ENCODE measurements at regions not wholly inside any gene's neighbourhood (a gene's known extent, or its start where the extent isn't known, plus 50 kb on each side); places are given as distances from the start of the nearest gene placed in this dataset.

DNA sequence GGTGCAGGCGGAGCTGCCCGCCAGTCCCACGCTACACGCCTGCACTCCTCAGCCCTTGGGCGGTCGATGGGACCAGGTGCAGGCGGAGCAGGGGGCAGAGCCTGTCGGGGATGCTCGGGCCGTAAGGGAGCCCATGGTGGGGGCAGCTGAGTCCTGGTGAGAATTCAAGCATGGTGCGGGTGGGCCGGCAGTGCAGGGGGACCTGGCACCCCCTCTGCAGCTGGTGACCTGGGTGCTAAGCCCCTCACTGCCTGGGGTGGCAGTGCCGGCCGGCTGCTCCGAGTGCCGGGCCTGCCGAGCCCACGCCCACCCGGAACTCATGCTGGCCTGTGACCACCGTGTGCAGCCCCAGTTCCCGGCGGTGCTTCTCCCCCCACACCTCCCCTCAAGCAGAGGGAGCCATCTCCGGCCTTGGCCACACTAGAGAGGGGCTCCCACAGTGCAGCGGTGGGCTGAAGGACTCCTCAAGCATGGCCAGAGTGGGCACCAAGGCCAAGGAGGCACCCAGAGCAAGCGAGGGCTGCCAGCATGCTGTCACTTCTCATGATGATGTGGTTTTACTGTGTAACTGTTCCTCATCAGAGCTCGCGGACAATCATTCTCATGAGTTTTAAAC is 228.9 kb upstream of the CDH9 start:
- TF ChIP-seq, protein P1, sequence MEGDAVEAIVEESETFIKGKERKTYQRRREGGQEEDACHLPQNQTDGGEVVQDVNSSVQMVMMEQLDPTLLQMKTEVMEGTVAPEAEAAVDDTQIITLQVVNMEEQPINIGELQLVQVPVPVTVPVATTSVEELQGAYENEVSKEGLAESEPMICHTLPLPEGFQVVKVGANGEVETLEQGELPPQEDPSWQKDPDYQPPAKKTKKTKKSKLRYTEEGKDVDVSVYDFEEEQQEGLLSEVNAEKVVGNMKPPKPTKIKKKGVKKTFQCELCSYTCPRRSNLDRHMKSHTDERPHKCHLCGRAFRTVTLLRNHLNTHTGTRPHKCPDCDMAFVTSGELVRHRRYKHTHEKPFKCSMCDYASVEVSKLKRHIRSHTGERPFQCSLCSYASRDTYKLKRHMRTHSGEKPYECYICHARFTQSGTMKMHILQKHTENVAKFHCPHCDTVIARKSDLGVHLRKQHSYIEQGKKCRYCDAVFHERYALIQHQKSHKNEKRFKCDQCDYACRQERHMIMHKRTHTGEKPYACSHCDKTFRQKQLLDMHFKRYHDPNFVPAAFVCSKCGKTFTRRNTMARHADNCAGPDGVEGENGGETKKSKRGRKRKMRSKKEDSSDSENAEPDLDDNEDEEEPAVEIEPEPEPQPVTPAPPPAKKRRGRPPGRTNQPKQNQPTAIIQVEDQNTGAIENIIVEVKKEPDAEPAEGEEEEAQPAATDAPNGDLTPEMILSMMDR (IDR thresholded peaks at IDR 0.05) = no peak
- TF ChIP-seq POLR2A (IDR thresholded peaks at IDR 0.05) = no peak

Measured in testis (tissue), 2 donors.